HL-60/S4 treated with retinoic acid at 250 ng/mL for 4 days and 3 days (cell line): ENCODE measurements at regions not wholly inside any gene's neighbourhood (a gene's known extent, or its start where the extent isn't known, plus 50 kb on each side); places are given as distances from the start of the nearest gene placed in this dataset.

Experiments used
- in situ Hi-C: fragments of 300-500 bp; cut with MboI; formaldehyde crosslinking; loops from 2 replicates; pipeline ENCODE4 v1.7.0; 2022; ENCODE audit warnings: low sequenced_read_pairs

- in situ Hi-C loops, result loop anchor here (25.0 kb wide), 1 partner anchor 913 kb away; no protein-coding TSS in a partner anchor
These were observed 277.9 kb downstream of the ZNF536 start for GRCh38 chr19:30649934-30650614.

- in situ Hi-C loops, result no loop called here
These were observed 277.0 kb downstream of the ZNF536 start for GRCh38 chr19:30648866-30649862.

GRCh38 chr19:30647891-30648720 lies 275.9 kb downstream of the ZNF536 start:
- in situ Hi-C loops, result no loop called here

- in situ Hi-C loops, result no loop called here
These were observed 274.6 kb downstream of the ZNF536 start for GRCh38 chr19:30646806-30647205.

- in situ Hi-C loops, result no loop called here
These were observed 273.9 kb downstream of the ZNF536 start for GRCh38 chr19:30645946-30646577.

- in situ Hi-C loops, result no loop called here
These were observed 268.2 kb downstream of the ZNF536 start for GRCh38 chr19:30640252-30640965.

GRCh38 chr19:30638889-30639288 lies 266.7 kb downstream of the ZNF536 start:
- in situ Hi-C loops, result no loop called here

GRCh38 chr19:30637926-30638325 lies 265.7 kb downstream of the ZNF536 start:
- in situ Hi-C loops, result no loop called here

- in situ Hi-C loops, result no loop called here
These were observed 263.1 kb downstream of the ZNF536 start for GRCh38 chr19:30634996-30635975.

GRCh38 chr19:30634131-30634830 lies 262.1 kb downstream of the ZNF536 start:
- in situ Hi-C loops, result no loop called here

- in situ Hi-C loops, result no loop called here
These were observed 258.8 kb downstream of the ZNF536 start for GRCh38 chr19:30631033-30631370.

GRCh38 chr19:30630289-30631032 lies 258.3 kb downstream of the ZNF536 start:
- in situ Hi-C loops, result no loop called here

- in situ Hi-C loops, result no loop called here
These were observed 256.9 kb downstream of the ZNF536 start for GRCh38 chr19:30629086-30629485.

GRCh38 chr19:30626626-30626966 lies 254.4 kb downstream of the ZNF536 start:
- in situ Hi-C loops, result no loop called here

- in situ Hi-C loops, result no loop called here
These were observed 253.9 kb downstream of the ZNF536 start for GRCh38 chr19:30625947-30626625.

- in situ Hi-C loops, result no loop called here
These were observed 250.1 kb downstream of the ZNF536 start for GRCh38 chr19:30622276-30622675.

- in situ Hi-C loops, result no loop called here
These were observed 249.2 kb downstream of the ZNF536 start for GRCh38 chr19:30621326-30621920.
